HG02852 (cell line): ENCODE measurements at regions not wholly inside any gene's neighbourhood (a gene's known extent, or its start where the extent isn't known, plus 50 kb on each side); places are given as distances from the start of the nearest gene placed in this dataset.

Experiments
- ATAC-seq: cut with Tn5 transposase; IDR thresholded peaks from one replicate; pipeline ENCODE4 v1.9.1; 2021; ENCODE audit warnings: mild to moderate bottlenecking, moderate library complexity; ENCODE audit not compliant: unreplicated experiment

- ATAC-seq: no peak
Observed at GRCh38 chr14:66143387-66144112, 342.6 kb upstream of the CCDC196 start.

GRCh38 chr14:66152302-66152701, 333.9 kb upstream of the CCDC196 start:
- no peak for ATAC-seq

- no peak for ATAC-seq
Observed at GRCh38 chr14:66152747-66153146, 333.4 kb upstream of the CCDC196 start.

GRCh38 chr14:66163023-66163422, 323.1 kb upstream of the CCDC196 start:
- ATAC-seq: no peak

GRCh38 chr14:66165337-66165736, 320.8 kb upstream of the CCDC196 start:
- no peak for ATAC-seq

- no peak for ATAC-seq
Observed at GRCh38 chr14:66174453-66174891, 311.7 kb upstream of the CCDC196 start.

GRCh38 chr14:66177935-66178334, 308.2 kb upstream of the CCDC196 start:
- no peak for ATAC-seq

- no peak for ATAC-seq
Observed at GRCh38 chr14:66196670-66197069, 289.5 kb upstream of the CCDC196 start.

- ATAC-seq: no peak
Observed at GRCh38 chr14:66197276-66197675, 288.9 kb upstream of the CCDC196 start.

- ATAC-seq: no peak
Observed at GRCh38 chr14:66206554-66206953, 279.6 kb upstream of the CCDC196 start.

GRCh38 chr14:66216763-66217162, 269.4 kb upstream of the CCDC196 start:
- no peak for ATAC-seq

- no peak for ATAC-seq
Observed at GRCh38 chr14:66219886-66220285, 266.3 kb upstream of the CCDC196 start.

GRCh38 chr14:66224492-66225178, 261.5 kb upstream of the CCDC196 start:
- no peak for ATAC-seq

- no peak for ATAC-seq
Observed at GRCh38 chr14:66225337-66225736, 260.8 kb upstream of the CCDC196 start.

GRCh38 chr14:66228267-66228970, 257.8 kb upstream of the CCDC196 start:
- no peak for ATAC-seq

GRCh38 chr14:66231820-66232219, 254.4 kb upstream of the CCDC196 start:
- no peak for ATAC-seq

GRCh38 chr14:66233591-66233990, 252.6 kb upstream of the CCDC196 start:
- ATAC-seq: no peak

- no peak for ATAC-seq
Observed at GRCh38 chr14:66234411-66234810, 251.8 kb upstream of the CCDC196 start.

GRCh38 chr14:66237741-66238140, 248.4 kb upstream of the CCDC196 start:
- ATAC-seq: no peak

GRCh38 chr14:66238969-66239368, 247.2 kb upstream of the CCDC196 start:
- no peak for ATAC-seq

GRCh38 chr14:66239589-66239988, 246.6 kb upstream of the CCDC196 start:
- ATAC-seq: no peak

- ATAC-seq: no peak
Observed at GRCh38 chr14:66240105-66240504, 246.1 kb upstream of the CCDC196 start.
